Activated naive CD8-positive, alpha-beta T cell treated with anti-CD3 and anti-CD28 coated beads, Interleukin-2, amount 50 U/mL, for 24 hours (primary cell): ENCODE measurements at regions not wholly inside any gene's neighbourhood (a gene's known extent, or its start where the extent isn't known, plus 50 kb on each side); places are given as distances from the start of the nearest gene placed in this dataset.

ENCODE experiments used
- ATAC-seq: fragments of 150-1000 bp; cut with Tn5 transposase; one replicate; pipeline ENCODE4 v1.10.0; 2021
- DNase-seq: peaks from one replicate; pipeline ENCODE4 v3.0.0; 2021
- H3K27ac Mint-ChIP-seq: one replicate; pipeline ENCODE4 v1.8.0; 2021; ENCODE audit warnings: mild to moderate bottlenecking, mixed read lengths
- H3K27me3 Mint-ChIP-seq: one replicate; pipeline ENCODE4 v1.8.0; 2021; ENCODE audit warnings: mixed read lengths
- H3K36me3 Mint-ChIP-seq: one replicate; pipeline ENCODE4 v1.8.0; 2021; ENCODE audit warnings: low read depth, mixed read lengths
- H3K4me1 Mint-ChIP-seq: one replicate; pipeline ENCODE4 v1.8.0; 2021; ENCODE audit warnings: mixed read lengths
- H3K4me3 Mint-ChIP-seq: one replicate; pipeline ENCODE4 v1.8.0; 2021; ENCODE audit warnings: mild to moderate bottlenecking, moderate library complexity, mixed read lengths
- H3K9me3 Mint-ChIP-seq: one replicate; pipeline ENCODE4 v1.8.0; 2021; ENCODE audit warnings: mixed read lengths

- Mint-ChIP-seq H3K4me1 (no peaks in the 10 kb centered on the region), H3K36me3 (no peaks in the 10 kb centered on the region), H3K27me3 (no peaks in the 10 kb centered on the region), H3K4me3 (no peak overlapping the region), H3K9me3 (peaks cover 12% of the 10 kb centered on the region), H3K27ac (no peak overlapping the region)
- no peak for ATAC-seq
- DNase-seq: no peak
Observed at GRCh38 chr3:6113338-6113737, 747.6 kb upstream of the GRM7 start.

GRCh38 chr3:6119367-6119766 lies 741.5 kb upstream of the GRM7 start:
- Mint-ChIP-seq H3K36me3 (no peaks in the 10 kb centered on the region), H3K9me3 (peaks cover 3% of the 10 kb centered on the region), H3K27me3 (no peaks in the 10 kb centered on the region), H3K27ac (no peak overlapping the region), H3K4me1 (no peaks in the 10 kb centered on the region), H3K4me3 (no peak overlapping the region)
- no peak for DNase-seq
- ATAC-seq: no peak

DNA sequence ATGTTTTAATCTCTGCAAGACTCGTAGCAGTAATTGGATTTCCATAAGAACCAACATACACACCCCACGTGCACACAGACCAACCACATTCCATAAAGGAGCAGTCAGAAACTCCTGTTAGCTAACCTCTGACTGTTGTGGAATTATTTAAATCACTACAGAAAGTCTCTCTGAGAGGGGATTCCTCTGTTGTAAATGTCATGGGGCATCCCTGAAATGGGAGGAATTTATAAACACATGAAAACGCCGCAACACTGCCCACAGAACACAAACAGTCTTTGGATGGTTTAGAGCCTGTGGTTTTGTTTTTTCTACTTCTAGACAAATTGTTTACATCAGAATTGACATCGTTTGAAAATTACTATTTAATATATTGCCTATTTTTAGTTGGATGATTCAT lies 740.1 kb upstream of the GRM7 start:
- Mint-ChIP-seq H3K27ac (no peak overlapping the region), H3K9me3 (peaks cover 1% of the 10 kb centered on the region), H3K4me3 (no peak overlapping the region), H3K27me3 (no peaks in the 10 kb centered on the region), H3K4me1 (no peaks in the 10 kb centered on the region), H3K36me3 (no peaks in the 10 kb centered on the region)
- no peak for ATAC-seq
- DNase-seq: no peak

DNA sequence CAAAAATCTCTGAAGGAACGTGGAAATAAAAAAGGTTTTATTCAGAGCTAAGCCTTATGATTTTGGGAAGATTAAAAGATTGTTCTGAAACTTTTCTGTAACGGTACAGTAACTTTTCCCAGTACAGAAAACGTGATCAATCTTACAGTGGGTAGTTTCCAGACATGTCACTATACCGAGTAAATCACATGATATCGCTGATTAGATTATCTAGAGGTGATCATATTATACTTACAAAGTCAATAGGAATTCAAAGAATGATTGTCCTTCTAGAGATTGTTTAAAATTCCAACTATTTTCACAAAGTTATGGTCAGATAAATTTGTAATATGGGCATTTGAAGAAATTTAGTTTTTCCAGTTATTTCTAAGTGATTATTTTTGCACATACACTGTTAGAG lies 736.0 kb upstream of the GRM7 start:
- DNase-seq (no peak), ATAC-seq (no peak)
- H3K4me1 Mint-ChIP-seq: no peaks in the 10 kb centered on the region
- no peaks in the 10 kb centered on the region for H3K27me3 Mint-ChIP-seq
- no peak overlapping the region for H3K4me3 Mint-ChIP-seq
- no peaks in the 10 kb centered on the region for H3K36me3 Mint-ChIP-seq
- H3K9me3 Mint-ChIP-seq: peaks cover 4% of the 10 kb centered on the region
- H3K27ac Mint-ChIP-seq: no peak overlapping the region

- H3K4me1 Mint-ChIP-seq: no peaks in the 10 kb centered on the region
- no peaks in the 10 kb centered on the region for H3K36me3 Mint-ChIP-seq
- H3K27ac Mint-ChIP-seq: no peak overlapping the region
- H3K27me3 Mint-ChIP-seq: no peaks in the 10 kb centered on the region
- peaks cover 4% of the 10 kb centered on the region for H3K9me3 Mint-ChIP-seq
- ATAC-seq (no peak), DNase-seq (no peak)
- H3K4me3 Mint-ChIP-seq: no peak overlapping the region
Observed at GRCh38 chr3:6125520-6125919, 735.4 kb upstream of the GRM7 start.

DNA sequence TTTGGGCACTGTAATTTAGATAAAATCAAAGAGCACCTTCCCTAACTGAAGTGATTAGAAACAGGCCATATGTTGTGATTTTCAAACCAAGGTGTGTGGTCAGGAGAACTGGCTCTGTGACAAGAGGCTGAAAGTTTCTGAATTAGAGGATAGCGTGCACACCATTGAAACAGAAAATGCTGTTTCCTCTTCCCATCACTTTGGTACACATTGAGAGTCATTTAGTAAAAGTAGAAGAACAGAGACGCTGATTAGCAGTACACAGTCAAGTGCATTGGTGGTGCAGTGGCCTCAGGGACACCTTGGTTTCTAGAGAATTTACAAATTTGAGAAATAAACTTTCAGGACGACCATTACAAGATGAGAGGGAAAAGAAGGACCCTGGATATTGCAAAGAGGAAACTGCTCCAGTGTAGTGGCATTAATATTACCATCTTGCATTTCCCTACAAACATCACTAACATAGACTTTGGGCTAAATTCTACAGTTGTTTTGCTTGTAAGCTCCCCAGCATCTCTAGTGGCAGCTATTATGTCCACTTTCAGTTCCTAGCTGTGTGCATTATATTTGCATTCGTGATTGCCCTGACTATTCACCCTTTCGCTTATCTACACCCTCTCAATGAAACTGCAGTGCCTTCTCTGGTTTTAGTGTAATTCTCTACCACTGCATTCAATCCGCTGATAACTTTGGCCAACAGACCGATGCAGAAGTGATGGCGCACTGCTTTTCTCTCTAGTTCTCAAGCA lies 728.1 kb upstream of the GRM7 start:
- Mint-ChIP-seq H3K27ac (no peak overlapping the region), H3K9me3 (peaks cover 24% of the 10 kb centered on the region), H3K4me3 (no peak overlapping the region), H3K4me1 (no peaks in the 10 kb centered on the region), H3K27me3 (no peaks in the 10 kb centered on the region), H3K36me3 (no peaks in the 10 kb centered on the region)
- DNase-seq: no peak
- ATAC-seq: no peak

DNA sequence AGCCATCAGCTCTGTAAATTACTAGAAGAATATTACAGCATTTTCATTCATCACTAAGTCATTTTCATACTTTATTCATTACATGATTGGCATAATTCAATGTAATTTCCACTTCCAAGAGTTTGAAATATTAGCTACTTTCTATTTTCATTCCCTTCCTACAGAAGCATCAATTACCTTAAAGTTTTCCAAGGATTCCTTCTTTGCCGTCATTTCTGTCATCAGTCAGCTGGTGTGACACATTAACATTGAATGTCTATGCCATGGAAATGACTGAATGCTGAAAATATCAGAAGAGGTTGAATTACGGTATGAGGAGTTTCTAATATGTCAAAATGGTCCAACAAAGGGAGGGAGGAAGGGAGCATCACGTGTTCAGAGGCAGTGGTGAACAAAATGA lies 718.2 kb upstream of the GRM7 start:
- ATAC-seq (no peak), DNase-seq (no peak)
- Mint-ChIP-seq H3K36me3 (no peaks in the 10 kb centered on the region), H3K27me3 (no peaks in the 10 kb centered on the region), H3K4me3 (no peak overlapping the region), H3K4me1 (no peaks in the 10 kb centered on the region), H3K9me3 (peaks cover 3% of the 10 kb centered on the region), H3K27ac (no peak overlapping the region)

DNA sequence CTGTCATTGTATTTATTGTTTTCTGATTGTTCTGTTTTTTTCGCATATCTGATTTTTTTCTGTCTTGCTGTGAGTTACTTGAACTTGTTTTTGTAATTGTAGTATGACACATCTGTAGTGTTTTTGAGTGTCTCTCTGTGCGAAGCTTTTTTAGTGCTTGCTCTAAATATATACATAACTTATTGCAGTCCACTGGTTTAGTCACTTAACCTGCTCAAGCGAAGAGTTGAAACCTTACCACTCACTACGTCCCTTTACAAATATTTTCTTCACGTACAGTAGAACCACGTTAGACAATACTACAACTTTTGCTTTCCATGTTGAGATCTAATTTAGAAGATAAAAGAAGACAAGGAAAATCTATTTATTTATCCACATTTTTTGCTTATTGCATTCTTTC lies 713.0 kb upstream of the GRM7 start:
- no peaks in the 10 kb centered on the region for H3K4me1 Mint-ChIP-seq
- DNase-seq (no peak), ATAC-seq (no peak)
- H3K27ac Mint-ChIP-seq: no peak overlapping the region
- no peaks in the 10 kb centered on the region for H3K27me3 Mint-ChIP-seq
- H3K4me3 Mint-ChIP-seq: no peak overlapping the region
- no peaks in the 10 kb centered on the region for H3K36me3 Mint-ChIP-seq
- H3K9me3 Mint-ChIP-seq: peaks cover 13% of the 10 kb centered on the region

- ATAC-seq: no peak
- H3K9me3 Mint-ChIP-seq: peaks cover 8% of the 10 kb centered on the region
Observed at GRCh38 chr3:6155650-6156338, 705.1 kb upstream of the GRM7 start.

DNA sequence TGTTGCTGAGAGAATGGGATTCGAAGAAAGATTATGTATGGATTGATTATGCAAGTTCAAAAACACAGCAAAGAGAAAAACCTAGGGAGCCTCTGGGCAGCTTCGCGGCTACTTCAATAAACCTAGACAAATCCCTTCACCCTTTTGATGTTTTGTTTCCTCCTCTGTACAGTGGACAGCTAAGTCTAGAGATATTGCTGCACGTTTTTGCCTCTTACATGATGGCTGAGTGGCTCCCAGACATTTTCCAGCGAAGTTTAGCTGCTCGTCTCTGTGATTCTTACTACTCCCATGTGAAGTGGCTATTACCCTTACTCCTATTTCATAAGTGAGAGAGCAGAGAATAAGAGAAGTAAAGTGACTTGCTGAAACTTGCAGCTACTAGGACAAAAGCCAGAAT lies 695.0 kb upstream of the GRM7 start:
- Mint-ChIP-seq H3K27ac (no peak overlapping the region), H3K4me1 (no peaks in the 10 kb centered on the region), H3K4me3 (no peak overlapping the region), H3K36me3 (no peaks in the 10 kb centered on the region), H3K27me3 (no peaks in the 10 kb centered on the region), H3K9me3 (peaks cover 10% of the 10 kb centered on the region)
- ATAC-seq (no peak), DNase-seq (no peak)

More at GRCh38 chr3:6155650-6156338, 705.1 kb upstream of the GRM7 start:
- Mint-ChIP-seq H3K27ac (no peak overlapping the region), H3K4me1 (no peaks in the 10 kb centered on the region), H3K27me3 (no peaks in the 10 kb centered on the region), H3K36me3 (no peaks in the 10 kb centered on the region), H3K4me3 (no peak overlapping the region)
- no peak for DNase-seq

- ATAC-seq: no peak
- no peaks in the 10 kb centered on the region for H3K36me3 Mint-ChIP-seq
Observed at GRCh38 chr3:6168256-6168655, 692.7 kb upstream of the GRM7 start.

GRCh38 chr3:6172871-6173642 lies 687.9 kb upstream of the GRM7 start:
- no peak overlapping the region for H3K4me3 Mint-ChIP-seq

More at GRCh38 chr3:6168256-6168655, 692.7 kb upstream of the GRM7 start:
- no peaks in the 10 kb centered on the region for H3K27me3 Mint-ChIP-seq
- no peaks in the 10 kb centered on the region for H3K4me1 Mint-ChIP-seq
- peaks cover 10% of the 10 kb centered on the region for H3K9me3 Mint-ChIP-seq
- no peak overlapping the region for H3K27ac Mint-ChIP-seq
- no peak for DNase-seq
- no peak overlapping the region for H3K4me3 Mint-ChIP-seq

DNA sequence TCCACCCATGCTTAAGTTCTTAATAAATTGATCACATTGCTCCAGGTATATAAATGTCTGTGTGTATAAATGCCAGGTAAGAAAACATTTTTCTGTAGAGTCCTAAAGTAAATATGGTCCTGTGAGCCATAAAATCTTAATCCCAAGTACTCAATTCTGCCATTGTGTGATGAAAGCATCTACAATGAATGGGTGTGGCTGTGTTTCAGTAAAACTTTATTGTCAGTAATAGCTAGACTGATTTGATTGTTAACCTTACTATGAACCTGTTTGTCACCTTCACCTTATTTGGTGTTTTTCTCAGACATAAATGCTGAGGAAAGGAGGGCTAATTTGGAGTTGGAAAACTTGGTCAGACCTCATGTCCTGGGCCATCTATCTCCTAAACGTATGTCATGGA lies 683.5 kb upstream of the GRM7 start:
- Mint-ChIP-seq H3K27ac (no peak overlapping the region), H3K9me3 (peaks cover 10% of the 10 kb centered on the region), H3K4me3 (no peak overlapping the region), H3K4me1 (no peaks in the 10 kb centered on the region), H3K27me3 (no peaks in the 10 kb centered on the region), H3K36me3 (no peaks in the 10 kb centered on the region)
- ATAC-seq (no peak), DNase-seq (no peak)

More at GRCh38 chr3:6172871-6173642, 687.9 kb upstream of the GRM7 start:
- H3K27me3 Mint-ChIP-seq: no peaks in the 10 kb centered on the region
- ATAC-seq: no peak
- H3K9me3 Mint-ChIP-seq: peaks cover 19% of the 10 kb centered on the region
- no peak overlapping the region for H3K27ac Mint-ChIP-seq
- H3K36me3 Mint-ChIP-seq: no peaks in the 10 kb centered on the region
- DNase-seq: no peak
- no peaks in the 10 kb centered on the region for H3K4me1 Mint-ChIP-seq

DNA sequence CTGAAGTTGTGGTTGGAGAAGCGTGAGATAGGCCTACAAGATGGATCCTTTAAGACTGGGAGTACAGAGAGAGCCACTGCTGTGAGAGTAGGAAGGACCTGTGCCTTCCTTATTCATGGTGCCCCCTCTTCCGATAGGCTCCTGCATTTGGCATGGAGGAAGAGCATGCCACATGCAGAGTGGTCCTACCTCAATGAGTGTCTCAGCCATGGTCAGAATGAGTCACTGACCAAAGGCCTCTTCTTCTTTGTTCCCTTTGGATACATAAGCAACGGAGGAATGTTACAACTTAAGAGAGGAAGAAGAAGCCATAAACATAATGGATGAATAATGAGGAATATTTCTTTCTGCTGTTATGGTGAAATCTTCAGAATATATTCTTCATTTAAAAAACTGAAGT lies 681.2 kb upstream of the GRM7 start:
- Mint-ChIP-seq H3K36me3 (no peaks in the 10 kb centered on the region), H3K27ac (no peak overlapping the region), H3K4me3 (no peak overlapping the region), H3K27me3 (no peaks in the 10 kb centered on the region), H3K4me1 (no peaks in the 10 kb centered on the region), H3K9me3 (peaks cover 5% of the 10 kb centered on the region)
- DNase-seq: no peak
- no peak for ATAC-seq

DNA sequence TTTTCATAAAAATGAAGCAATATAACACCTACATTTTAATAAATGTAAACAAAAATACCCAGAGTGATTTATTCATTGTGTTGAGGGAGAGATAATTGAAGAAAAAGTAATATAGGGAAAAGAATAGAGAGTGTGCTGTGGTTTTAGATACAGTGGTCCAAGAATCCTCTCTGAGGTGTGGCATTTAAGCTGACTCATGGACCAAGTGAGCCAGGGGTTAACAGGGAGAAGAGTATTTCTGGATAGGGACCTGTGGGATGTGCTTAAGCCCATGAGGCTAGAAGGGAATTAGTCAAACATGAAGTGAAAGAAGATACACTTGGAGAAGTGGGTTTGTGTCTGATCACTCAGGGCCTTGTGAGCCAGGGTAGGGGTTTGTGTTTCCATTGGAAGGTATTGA lies 680.7 kb upstream of the GRM7 start:
- H3K36me3 Mint-ChIP-seq: no peaks in the 10 kb centered on the region
- H3K4me1 Mint-ChIP-seq: no peaks in the 10 kb centered on the region
- H3K27ac Mint-ChIP-seq: no peak overlapping the region
- ATAC-seq (no peak), DNase-seq (no peak)
- peaks cover 5% of the 10 kb centered on the region for H3K9me3 Mint-ChIP-seq
- no peak overlapping the region for H3K4me3 Mint-ChIP-seq
- H3K27me3 Mint-ChIP-seq: no peaks in the 10 kb centered on the region
